K562 (cell line): ENCODE measurements at regions not wholly inside any gene's neighbourhood (a gene's known extent, or its start where the extent isn't known, plus 50 kb on each side); places are given as distances from the start of the nearest gene placed in this dataset.

Experiments used
- HMG20A ChIP-seq: fragments of 450-650 bp; formaldehyde crosslinking; conservative IDR thresholded peaks from 2 replicates; pipeline ENCODE4 v1.4.0; 2020; ENCODE audit warnings: mild to moderate bottlenecking, mixed read lengths
- MEF2A ChIP-seq: IDR thresholded peaks from 2 replicates; pipeline ENCODE4 v1.6.1; 2011; ENCODE audit warnings: low read depth, mild to moderate bottlenecking, low read length, moderate library complexity; ENCODE audit not compliant: control insufficient read depth
- PCBP2 ChIP-seq: fragments of 200-400 bp; formaldehyde crosslinking; IDR thresholded peaks from 2 replicates; pipeline ENCODE4 v1.6.1; 2018; ENCODE audit warnings: low read length, low read depth, mild to moderate bottlenecking, moderate library complexity; ENCODE audit not compliant: poor library complexity, severe bottlenecking
- POLR2AphosphoS5 ChIP-seq: IDR thresholded peaks from 2 replicates; pipeline ENCODE4 v1.6.1; 2011; ENCODE audit warnings: mild to moderate bottlenecking, low read depth, low read length, moderate library complexity; ENCODE audit not compliant: control insufficient read depth, insufficient read depth
- SIN3A ChIP-seq, 2 experiments: fragments of 150-350 bp in 1 of 2; IDR thresholded peaks; 2 replicates each; pipeline ENCODE4 v1.6.1; 2011 to 2016; ENCODE audit warnings: borderline replicate concordance in 2 of 2, low read depth in 2 of 2, low read length in 2 of 2, mild to moderate bottlenecking in 2 of 2, moderate library complexity in 2 of 2; ENCODE audit not compliant: control insufficient read depth in 1 of 2
- TARDBP ChIP-seq: fragments of 450-650 bp; IDR thresholded peaks from 2 replicates; pipeline ENCODE4 v1.6.1; 2016
- ZNF23 ChIP-seq: fragments of 250-450 bp; sonication (Bioruptor Pico); IDR thresholded peaks from 2 replicates; pipeline ENCODE4 v1.4.0; 2020; ENCODE audit warnings: mild to moderate bottlenecking
- TF ChIP-seq, protein P1 (sequence below): fragments of 250-450 bp; sonication (Bioruptor Pico); IDR thresholded peaks from 2 replicates; pipeline ENCODE4 v1.4.0; 2020; ENCODE audit warnings: mild to moderate bottlenecking, moderate library complexity
- TF ChIP-seq, protein P2 (sequence below): fragments of 450-650 bp; formaldehyde crosslinking; IDR thresholded peaks from 2 replicates; pipeline ENCODE4 v1.4.0; 2022; ENCODE audit warnings: mild to moderate bottlenecking, moderate library complexity

DNA sequence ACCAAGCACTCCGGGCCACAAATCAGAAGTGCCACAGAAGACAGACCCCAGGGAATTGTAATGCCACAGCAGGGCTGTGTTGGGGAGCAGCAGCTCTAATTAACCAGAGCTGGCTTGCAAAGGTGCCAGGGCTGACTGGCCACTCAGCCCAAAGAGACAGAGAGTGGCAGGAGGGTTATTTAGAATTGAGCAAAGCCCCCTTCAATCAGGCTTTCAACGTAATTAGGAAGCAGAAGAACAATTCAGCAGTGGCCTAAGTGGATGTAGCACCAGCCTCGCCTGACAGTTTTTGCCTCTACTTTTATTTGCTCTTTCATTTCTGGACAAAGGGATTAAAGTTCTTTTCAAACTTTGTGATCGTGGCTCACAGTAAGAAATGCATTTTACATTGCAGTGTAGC, 278.3 kb upstream of the IRX3 start:
- no peak for TF ChIP-seq POLR2AphosphoS5
- TF ChIP-seq HMG20A (CRISPR knock-in tag) = no peak
- TF ChIP-seq PCBP2 = no peak
- TF ChIP-seq, protein P1, sequence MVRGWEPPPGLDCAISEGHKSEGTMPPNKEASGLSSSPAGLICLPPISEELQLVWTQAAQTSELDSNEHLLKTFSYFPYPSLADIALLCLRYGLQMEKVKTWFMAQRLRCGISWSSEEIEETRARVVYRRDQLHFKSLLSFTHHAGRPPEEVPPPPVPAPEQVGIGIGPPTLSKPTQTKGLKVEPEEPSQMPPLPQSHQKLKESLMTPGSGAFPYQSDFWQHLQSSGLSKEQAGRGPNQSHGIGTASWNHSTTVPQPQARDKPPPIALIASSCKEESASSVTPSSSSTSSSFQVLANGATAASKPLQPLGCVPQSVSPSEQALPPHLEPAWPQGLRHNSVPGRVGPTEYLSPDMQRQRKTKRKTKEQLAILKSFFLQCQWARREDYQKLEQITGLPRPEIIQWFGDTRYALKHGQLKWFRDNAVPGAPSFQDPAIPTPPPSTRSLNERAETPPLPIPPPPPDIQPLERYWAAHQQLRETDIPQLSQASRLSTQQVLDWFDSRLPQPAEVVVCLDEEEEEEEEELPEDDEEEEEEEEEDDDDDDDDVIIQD = no peak
- no peak for TF ChIP-seq SIN3A (IDR thresholded peaks at IDR 0.05; ENCODE audit: borderline replicate concordance in 2 of 2, control insufficient read depth in 1 of 2, low read depth in 2 of 2, low read length in 2 of 2)
- TF ChIP-seq, protein P2, sequence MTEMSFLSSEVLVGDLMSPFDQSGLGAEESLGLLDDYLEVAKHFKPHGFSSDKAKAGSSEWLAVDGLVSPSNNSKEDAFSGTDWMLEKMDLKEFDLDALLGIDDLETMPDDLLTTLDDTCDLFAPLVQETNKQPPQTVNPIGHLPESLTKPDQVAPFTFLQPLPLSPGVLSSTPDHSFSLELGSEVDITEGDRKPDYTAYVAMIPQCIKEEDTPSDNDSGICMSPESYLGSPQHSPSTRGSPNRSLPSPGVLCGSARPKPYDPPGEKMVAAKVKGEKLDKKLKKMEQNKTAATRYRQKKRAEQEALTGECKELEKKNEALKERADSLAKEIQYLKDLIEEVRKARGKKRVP = no peak
- no peak for TF ChIP-seq ZNF23 (CRISPR knock-in tag)
- no peak for TF ChIP-seq TARDBP
- TF ChIP-seq MEF2A = no peak
